ENCODE measurements at regions not wholly inside any gene's neighbourhood (a gene's known extent, or its start where the extent isn't known, plus 50 kb on each side); places are given as distances from the start of the nearest gene placed in this dataset.

GRCh38 chr11:97354026-97354425 is 964.2 kb downstream of the JRKL start:
- no peak for DNase-seq (ENCODE audit: low read depth)
- TF ChIP-seq CTCF (conservative IDR thresholded peaks at IDR 0.05; ENCODE audit: low read depth, low read length): no peak
- no peak overlapping the region for H3K4me3 ChIP-seq (ENCODE audit: low read depth, low read length)

- TF ChIP-seq CTCF (conservative IDR thresholded peaks at IDR 0.05; ENCODE audit: low read depth, low read length): no peak
- DNase-seq (ENCODE audit: low read depth): no peak
- no peak overlapping the region for H3K4me3 ChIP-seq (ENCODE audit: low read depth, low read length)
Measured at GRCh38 chr11:97354576-97354975, 964.8 kb downstream of the JRKL start.

GRCh38 chr11:97355230-97355629 is 965.4 kb downstream of the JRKL start:
- TF ChIP-seq CTCF (conservative IDR thresholded peaks at IDR 0.05; ENCODE audit: low read depth, low read length): no peak
- H3K4me3 ChIP-seq (ENCODE audit: low read depth, low read length): no peak overlapping the region
- DNase-seq (ENCODE audit: low read depth): no peak

- H3K4me3 ChIP-seq (ENCODE audit: low read depth, low read length): no peak overlapping the region
- TF ChIP-seq CTCF (conservative IDR thresholded peaks at IDR 0.05; ENCODE audit: low read depth, low read length): no peak
- DNase-seq (ENCODE audit: low read depth): no peak
Measured at GRCh38 chr11:97356144-97356543, 966.3 kb downstream of the JRKL start.

GRCh38 chr11:97359016-97359415 is 969.2 kb downstream of the JRKL start:
- TF ChIP-seq CTCF (conservative IDR thresholded peaks at IDR 0.05; ENCODE audit: low read depth, low read length): no peak
- no peak for DNase-seq (ENCODE audit: low read depth)

GRCh38 chr11:97361812-97362378 is 972.1 kb downstream of the JRKL start:
- TF ChIP-seq CTCF (conservative IDR thresholded peaks at IDR 0.05; ENCODE audit: low read depth, low read length): no peak
- DNase-seq (ENCODE audit: low read depth): no peak
- H3K4me3 ChIP-seq (ENCODE audit: low read depth, low read length): no peak overlapping the region

More at GRCh38 chr11:97359016-97359415, 969.2 kb downstream of the JRKL start:
- H3K4me3 ChIP-seq (ENCODE audit: low read depth, low read length): no peak overlapping the region

GRCh38 chr11:97363331-97363730 is 973.5 kb downstream of the JRKL start:
- no peak for DNase-seq (ENCODE audit: low read depth)
- H3K4me3 ChIP-seq (ENCODE audit: low read depth, low read length): no peak overlapping the region
- no peak for TF ChIP-seq CTCF (conservative IDR thresholded peaks at IDR 0.05; ENCODE audit: low read depth, low read length)
